ENCODE measurements at regions not wholly inside any gene's neighbourhood (a gene's known extent, or its start where the extent isn't known, plus 50 kb on each side); places are given as distances from the start of the nearest gene placed in this dataset.

DNA sequence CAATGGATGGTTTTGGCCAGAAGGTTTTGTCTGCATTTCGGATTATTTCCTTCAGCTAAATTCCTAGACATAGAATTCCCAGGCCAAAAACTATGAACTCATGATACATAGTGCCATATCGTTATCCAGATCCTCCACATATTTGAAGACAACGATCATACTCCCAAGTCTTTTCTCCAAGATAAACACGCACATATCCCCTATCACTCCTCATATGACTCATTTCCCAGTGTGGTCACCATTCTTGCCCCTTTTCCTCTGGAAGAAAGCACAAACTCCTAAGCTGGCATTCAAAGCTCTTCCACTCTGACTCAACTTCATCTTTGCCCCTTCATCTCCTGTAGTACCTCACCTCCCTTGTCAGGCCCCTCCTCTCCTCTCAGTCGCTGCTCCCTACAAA, 277.6 kb downstream of the PLPP3 start:
- TF ChIP-seq, protein P1, sequence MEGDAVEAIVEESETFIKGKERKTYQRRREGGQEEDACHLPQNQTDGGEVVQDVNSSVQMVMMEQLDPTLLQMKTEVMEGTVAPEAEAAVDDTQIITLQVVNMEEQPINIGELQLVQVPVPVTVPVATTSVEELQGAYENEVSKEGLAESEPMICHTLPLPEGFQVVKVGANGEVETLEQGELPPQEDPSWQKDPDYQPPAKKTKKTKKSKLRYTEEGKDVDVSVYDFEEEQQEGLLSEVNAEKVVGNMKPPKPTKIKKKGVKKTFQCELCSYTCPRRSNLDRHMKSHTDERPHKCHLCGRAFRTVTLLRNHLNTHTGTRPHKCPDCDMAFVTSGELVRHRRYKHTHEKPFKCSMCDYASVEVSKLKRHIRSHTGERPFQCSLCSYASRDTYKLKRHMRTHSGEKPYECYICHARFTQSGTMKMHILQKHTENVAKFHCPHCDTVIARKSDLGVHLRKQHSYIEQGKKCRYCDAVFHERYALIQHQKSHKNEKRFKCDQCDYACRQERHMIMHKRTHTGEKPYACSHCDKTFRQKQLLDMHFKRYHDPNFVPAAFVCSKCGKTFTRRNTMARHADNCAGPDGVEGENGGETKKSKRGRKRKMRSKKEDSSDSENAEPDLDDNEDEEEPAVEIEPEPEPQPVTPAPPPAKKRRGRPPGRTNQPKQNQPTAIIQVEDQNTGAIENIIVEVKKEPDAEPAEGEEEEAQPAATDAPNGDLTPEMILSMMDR (IDR thresholded peaks at IDR 0.05; ENCODE audit: extremely low read depth, missing control alignments), result no peak
- DNase-seq (ENCODE audit: low spot score), result no peak

DNA sequence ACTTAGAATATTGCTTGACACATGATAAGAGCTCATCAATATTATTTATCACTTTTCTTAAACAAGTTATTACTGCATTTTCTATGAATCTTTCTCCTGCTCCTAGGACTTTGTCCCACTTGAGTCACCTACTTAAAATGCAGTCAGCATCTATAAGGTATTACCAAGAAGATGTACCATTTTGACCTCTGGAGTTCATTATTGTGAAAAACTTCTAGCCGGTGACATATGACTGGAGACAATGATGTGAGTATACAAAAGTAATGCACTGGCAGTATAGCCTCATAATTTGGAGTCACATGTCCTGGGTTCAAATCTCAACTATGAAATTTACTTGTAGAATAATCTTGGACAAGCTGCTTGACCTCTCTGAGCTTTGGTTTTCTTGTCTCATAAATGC, 278.5 kb downstream of the PLPP3 start:
- TF ChIP-seq, protein P1 (IDR thresholded peaks at IDR 0.05; ENCODE audit: extremely low read depth, missing control alignments), result no peak
- DNase-seq (ENCODE audit: low spot score), result no peak

DNA sequence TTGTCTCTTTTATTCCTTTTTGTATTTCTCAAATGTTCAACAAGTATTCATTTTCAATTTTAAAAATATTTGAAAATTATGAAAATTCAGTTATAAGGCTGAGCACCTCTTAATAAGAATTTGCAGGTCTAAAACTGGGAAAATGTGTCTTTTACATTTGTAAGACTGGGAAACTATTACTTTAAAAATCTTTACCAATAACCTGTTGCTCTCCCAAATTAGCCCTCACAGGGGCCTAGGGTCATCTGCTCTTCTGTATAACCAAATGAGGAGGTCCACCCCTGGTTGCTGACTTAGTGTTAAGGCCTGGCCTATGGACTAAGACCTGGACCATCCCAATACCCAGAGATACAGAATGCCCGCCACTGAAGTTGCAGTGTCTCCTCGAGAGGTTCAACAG, 280.5 kb downstream of the PLPP3 start:
- DNase-seq (ENCODE audit: low spot score), result no peak
- TF ChIP-seq, protein P1 (IDR thresholded peaks at IDR 0.05; ENCODE audit: extremely low read depth, missing control alignments), result no peak

DNA sequence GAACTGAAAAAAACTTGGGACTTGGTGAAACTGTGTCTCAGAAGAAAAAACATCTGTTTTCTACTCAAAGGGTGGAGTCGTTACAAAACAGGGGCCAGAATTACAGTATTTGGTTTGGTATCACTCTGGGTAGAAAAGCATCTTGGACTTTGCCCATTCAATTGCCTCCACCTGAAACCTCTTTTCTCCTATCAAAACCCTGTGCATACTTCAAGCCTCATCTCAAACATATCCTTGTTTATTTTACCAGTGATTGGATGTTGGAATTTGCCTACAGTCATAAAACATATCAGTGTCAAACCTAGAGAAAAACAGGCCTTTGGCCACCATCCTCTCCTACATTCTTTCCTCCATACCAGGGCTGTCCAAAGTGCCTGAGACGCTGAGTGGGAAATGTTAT, 281.5 kb downstream of the PLPP3 start:
- TF ChIP-seq, protein P1 (IDR thresholded peaks at IDR 0.05; ENCODE audit: extremely low read depth, missing control alignments), result no peak
- DNase-seq (ENCODE audit: low spot score), result no peak

DNA sequence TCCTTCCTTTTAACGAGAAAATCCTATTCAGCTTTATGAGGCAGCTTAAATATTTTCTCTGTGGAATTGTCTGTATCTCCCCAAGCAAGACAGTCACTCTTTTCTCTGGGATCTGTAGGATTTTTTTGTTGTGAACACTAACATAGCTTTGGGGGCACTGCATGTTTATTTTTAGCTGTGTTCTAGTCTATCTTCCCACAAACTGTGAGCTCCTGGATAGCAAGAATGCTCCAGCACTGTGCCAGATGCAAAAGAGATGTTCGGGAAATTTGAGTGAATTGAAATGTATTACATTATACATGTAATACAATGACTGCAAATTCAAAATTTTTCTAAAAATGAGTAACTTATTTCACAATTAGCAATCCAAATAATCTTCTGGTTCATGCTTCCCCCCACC, 282.2 kb downstream of the PLPP3 start:
- TF ChIP-seq, protein P1 (IDR thresholded peaks at IDR 0.05; ENCODE audit: extremely low read depth, missing control alignments), result no peak
- DNase-seq (ENCODE audit: low spot score), result no peak

DNA sequence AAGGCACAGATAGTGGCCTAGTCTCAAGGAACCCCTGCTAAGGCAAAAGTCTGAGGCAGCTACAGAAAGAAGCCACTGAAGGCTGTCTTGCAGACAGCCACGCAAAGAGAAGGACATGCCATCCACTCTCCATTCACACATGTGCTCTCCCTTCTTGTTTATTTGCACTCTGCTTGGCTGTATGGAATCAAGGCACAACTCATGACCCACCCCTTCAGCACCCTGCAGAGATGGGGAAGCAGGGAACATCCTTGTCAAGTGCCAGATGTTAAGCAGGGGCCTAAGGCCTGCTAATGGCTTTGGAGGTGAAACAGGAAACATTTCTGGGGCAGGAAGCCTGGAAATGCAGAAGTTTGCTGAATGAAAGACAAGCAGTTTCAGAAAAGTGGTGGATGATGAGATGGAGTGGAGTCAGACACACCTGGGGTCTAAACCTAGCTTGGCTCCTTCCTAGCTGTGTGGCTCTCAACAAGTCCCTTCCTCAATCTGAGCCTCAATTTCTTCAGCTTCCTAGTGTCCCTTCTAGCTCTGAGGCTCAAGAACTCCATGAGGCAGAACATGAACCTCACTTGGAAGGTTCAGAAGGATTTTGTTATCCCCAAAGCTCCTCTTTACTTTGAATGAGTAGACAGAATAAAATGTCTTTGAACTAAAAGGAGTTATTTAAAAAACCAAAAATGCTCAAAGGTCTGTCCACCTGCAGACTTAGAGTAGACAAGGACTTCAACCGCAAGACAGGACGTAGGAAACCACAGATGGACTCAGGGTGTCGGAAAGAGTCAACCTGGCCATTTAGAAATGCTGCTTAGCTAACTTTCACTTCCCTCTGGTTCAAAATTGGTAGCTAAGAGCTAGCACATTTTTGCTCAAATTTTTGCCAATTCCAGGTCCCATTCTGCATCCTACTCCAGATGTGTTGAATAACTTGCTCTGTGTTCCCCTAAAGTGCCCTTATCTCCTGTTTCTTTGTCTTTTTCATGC, 283.1 kb downstream of the PLPP3 start:
- DNase-seq (ENCODE audit: low spot score), result no peak
- TF ChIP-seq, protein P1 (IDR thresholded peaks at IDR 0.05; ENCODE audit: extremely low read depth, missing control alignments), result no peak

DNA sequence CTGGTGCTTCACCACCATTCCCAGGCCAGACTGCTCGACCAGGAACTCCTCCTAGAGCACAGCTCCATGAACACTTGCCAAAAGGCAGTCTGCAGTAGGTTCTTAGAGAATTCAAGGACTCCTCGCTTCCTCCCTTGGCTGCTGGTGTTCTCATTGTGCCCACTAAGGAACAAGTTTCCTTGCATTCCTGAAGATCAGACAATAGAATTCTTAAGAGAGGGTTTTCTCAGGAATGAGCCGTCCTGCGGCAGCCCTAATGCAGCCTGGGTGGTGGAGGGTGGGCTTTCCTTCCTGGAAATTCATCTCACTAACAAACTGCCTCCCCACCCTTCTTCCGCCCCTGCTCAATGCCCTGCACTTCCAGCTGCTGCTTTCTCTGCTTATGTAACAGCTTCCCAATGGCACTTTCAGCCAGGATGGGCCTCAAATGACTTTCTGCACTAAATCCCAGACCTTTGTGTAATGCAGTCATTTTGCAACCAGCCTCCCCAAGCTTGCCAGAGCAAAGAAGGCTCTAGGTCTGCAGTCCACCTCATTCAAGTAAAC, 287.9 kb downstream of the PLPP3 start:
- no peak for DNase-seq (ENCODE audit: low spot score)
- TF ChIP-seq, protein P1 (IDR thresholded peaks at IDR 0.05; ENCODE audit: extremely low read depth, missing control alignments), result no peak

All from GM20000 (cell line).